Fibroblast of lung (primary cell): ENCODE measurements at regions not wholly inside any gene's neighbourhood (a gene's known extent, or its start where the extent isn't known, plus 50 kb on each side); places are given as distances from the start of the nearest gene placed in this dataset.

ENCODE experiments used
- DNase-seq, 2 donors: peaks; one replicate each; pipeline versions ENCODE4 v3.0.0 to v3.0.0-alpha.2; 2010; ENCODE audit warnings: low read depth in 2 of 2
- H2AFZ ChIP-seq: 2 replicates; pipeline ENCODE4 v1.5.1; 2012; ENCODE audit warnings: low read length, control low read depth, inconsistent platforms
- H3K27ac ChIP-seq: 2 replicates; pipeline ENCODE4 v1.5.1; 2011; ENCODE audit warnings: low read length, control low read depth; ENCODE audit not compliant: insufficient read depth
- H3K27me3 ChIP-seq: 2 replicates; pipeline ENCODE4 v1.5.1; 2011; ENCODE audit warnings: mild to moderate bottlenecking, low read length; ENCODE audit not compliant: control insufficient read depth, insufficient read depth
- H3K36me3 ChIP-seq: 2 replicates; pipeline ENCODE4 v1.5.1; 2011; ENCODE audit warnings: low read length; ENCODE audit not compliant: control insufficient read depth, insufficient read depth
- H3K4me1 ChIP-seq: 2 replicates; pipeline ENCODE4 v1.5.1; 2011; ENCODE audit warnings: low read length; ENCODE audit not compliant: control insufficient read depth, insufficient read depth; ENCODE audit errors: extremely low read depth
- H3K4me2 ChIP-seq: 2 replicates; pipeline ENCODE4 v1.5.1; 2011; ENCODE audit warnings: low read length, control low read depth; ENCODE audit not compliant: insufficient read depth; ENCODE audit errors: extremely low read depth
- H3K4me3 ChIP-seq, 4 experiments: fragments of 200-600 bp in 1 of 4; sonication (generic) in 1 of 4; replicated peaks in 1 of 4; 2 replicates each; pipeline ENCODE4 v1.5.1; 2011 to 2016; ENCODE audit warnings: low read length in 4 of 4, low read depth in 3 of 4, mild to moderate bottlenecking in 3 of 4, control low read depth in 2 of 4, inconsistent platforms in 1 of 4, mixed read lengths in 1 of 4; ENCODE audit not compliant: insufficient read depth in 1 of 4; ENCODE audit errors: control extremely low read depth in 1 of 4
- H3K79me2 ChIP-seq: 2 replicates; pipeline ENCODE4 v1.5.1; 2012; ENCODE audit warnings: mild to moderate bottlenecking, low read length, inconsistent platforms; ENCODE audit not compliant: control insufficient read depth, insufficient read depth
- H3K9ac ChIP-seq: 2 replicates; pipeline ENCODE4 v1.5.1; 2011; ENCODE audit warnings: mild to moderate bottlenecking, low read length, control low read depth; ENCODE audit not compliant: insufficient read depth
- H3K9me3 ChIP-seq: 2 replicates; pipeline ENCODE4 v1.5.1; 2012; ENCODE audit warnings: low read depth, low read length; ENCODE audit not compliant: control insufficient read depth, insufficient read depth
- H4K20me1 ChIP-seq: 2 replicates; pipeline ENCODE4 v1.5.1; 2011; ENCODE audit warnings: low read length; ENCODE audit not compliant: control insufficient read depth, insufficient read depth; ENCODE audit errors: extremely low read depth
- CTCF ChIP-seq, 2 donors: IDR thresholded peaks in 1 of 2; conservative IDR thresholded peaks in 1 of 2; 1 replicate in 1 of 2; 2 replicates in 1 of 2; pipeline ENCODE4 v1.5.1; 2011 to 2012; ENCODE audit warnings: low read length in 2 of 2, control low read depth in 1 of 2, inconsistent platforms in 1 of 2, low read depth in 1 of 2, mild to moderate bottlenecking in 1 of 2
- EZH2 ChIP-seq: IDR thresholded peaks from 2 replicates; pipeline ENCODE4 v1.5.1; 2012; ENCODE audit warnings: low read length, control low read depth, mild to moderate bottlenecking; ENCODE audit errors: missing control alignments

- Histone ChIP-seq H3K27me3 (no peaks in the 10 kb centered on the region), H3K4me1 (no peaks in the 10 kb centered on the region), H3K36me3 (peaks cover 45% of the 10 kb centered on the region), H2AFZ (no peak overlapping the region), H3K9me3 (no peaks in the 10 kb centered on the region), H3K79me2 (no peaks in the 10 kb centered on the region), H4K20me1 (no peaks in the 10 kb centered on the region), H3K4me2 (no peak overlapping the region), H3K9ac (no peak overlapping the region), H3K27ac (no peak overlapping the region), H3K4me3 (no peak overlapping the region)
- DNase-seq, result no peak
- TF ChIP-seq EZH2 (no peak), CTCF (conservative IDR thresholded peaks at IDR 0.05 in 1 of 2, IDR thresholded peaks at IDR 0.05 in 1 of 2; ENCODE audit: low read depth in 1 of 2, low read length in 2 of 2) (no peak)
Measured at GRCh38 chr19:5216141-5216847, 124.3 kb downstream of the PTPRS start.

GRCh38 chr19:5215431-5215830 is 125.2 kb downstream of the PTPRS start:
- H3K9ac ChIP-seq, result no peak overlapping the region
- H3K4me1 ChIP-seq, result no peaks in the 10 kb centered on the region
- peaks cover 46% of the 10 kb centered on the region for H3K36me3 ChIP-seq
- H3K27ac ChIP-seq, result no peak overlapping the region
- TF ChIP-seq EZH2, result no peak
- TF ChIP-seq CTCF (conservative IDR thresholded peaks at IDR 0.05 in 1 of 2, IDR thresholded peaks at IDR 0.05 in 1 of 2; ENCODE audit: low read depth in 1 of 2, low read length in 2 of 2), result no peak
- no peak for DNase-seq
- no peak overlapping the region for H3K4me3 ChIP-seq
- no peak overlapping the region for H2AFZ ChIP-seq
- no peaks in the 10 kb centered on the region for H3K79me2 ChIP-seq
- H4K20me1 ChIP-seq, result no peaks in the 10 kb centered on the region
- no peak overlapping the region for H3K4me2 ChIP-seq
- no peaks in the 10 kb centered on the region for H3K27me3 ChIP-seq
- H3K9me3 ChIP-seq, result no peaks in the 10 kb centered on the region

- no peak overlapping the region for H3K4me3 ChIP-seq
- no peak overlapping the region for H3K4me2 ChIP-seq
- no peak for TF ChIP-seq CTCF (conservative IDR thresholded peaks at IDR 0.05 in 1 of 2, IDR thresholded peaks at IDR 0.05 in 1 of 2; ENCODE audit: low read depth in 1 of 2, low read length in 2 of 2)
- H3K79me2 ChIP-seq, result no peaks in the 10 kb centered on the region
- no peak for DNase-seq
- H3K9me3 ChIP-seq, result no peaks in the 10 kb centered on the region
- no peak overlapping the region for H2AFZ ChIP-seq
- no peak overlapping the region for H3K27ac ChIP-seq
- H3K4me1 ChIP-seq, result no peaks in the 10 kb centered on the region
- no peak overlapping the region for H3K9ac ChIP-seq
- peaks cover 47% of the 10 kb centered on the region for H3K36me3 ChIP-seq
- no peaks in the 10 kb centered on the region for H3K27me3 ChIP-seq
- H4K20me1 ChIP-seq, result no peaks in the 10 kb centered on the region
Measured at GRCh38 chr19:5214902-5215301, 125.7 kb downstream of the PTPRS start.
